Fibroblast of the aortic adventitia (primary cell): ENCODE measurements at regions not wholly inside any gene's neighbourhood (a gene's known extent, or its start where the extent isn't known, plus 50 kb on each side); places are given as distances from the start of the nearest gene placed in this dataset.
A peak's percentile ranks its signal among the peaks of the same experiment; 100 is the strongest.

ENCODE experiments used
- DNase-seq: peaks from one replicate; pipeline ENCODE4 v3.0.0-alpha.2; 2010; ENCODE audit warnings: low read depth
- H3K4me3 ChIP-seq: 2 replicates; pipeline ENCODE4 v1.5.1; 2011; ENCODE audit warnings: low read depth, mild to moderate bottlenecking, control low read depth, low read length, moderate library complexity
- CTCF ChIP-seq: IDR thresholded peaks from 2 replicates; pipeline ENCODE4 v1.5.1; 2011; ENCODE audit warnings: mild to moderate bottlenecking, low read length, control low read depth, inconsistent platforms; ENCODE audit not compliant: insufficient read depth

DNA sequence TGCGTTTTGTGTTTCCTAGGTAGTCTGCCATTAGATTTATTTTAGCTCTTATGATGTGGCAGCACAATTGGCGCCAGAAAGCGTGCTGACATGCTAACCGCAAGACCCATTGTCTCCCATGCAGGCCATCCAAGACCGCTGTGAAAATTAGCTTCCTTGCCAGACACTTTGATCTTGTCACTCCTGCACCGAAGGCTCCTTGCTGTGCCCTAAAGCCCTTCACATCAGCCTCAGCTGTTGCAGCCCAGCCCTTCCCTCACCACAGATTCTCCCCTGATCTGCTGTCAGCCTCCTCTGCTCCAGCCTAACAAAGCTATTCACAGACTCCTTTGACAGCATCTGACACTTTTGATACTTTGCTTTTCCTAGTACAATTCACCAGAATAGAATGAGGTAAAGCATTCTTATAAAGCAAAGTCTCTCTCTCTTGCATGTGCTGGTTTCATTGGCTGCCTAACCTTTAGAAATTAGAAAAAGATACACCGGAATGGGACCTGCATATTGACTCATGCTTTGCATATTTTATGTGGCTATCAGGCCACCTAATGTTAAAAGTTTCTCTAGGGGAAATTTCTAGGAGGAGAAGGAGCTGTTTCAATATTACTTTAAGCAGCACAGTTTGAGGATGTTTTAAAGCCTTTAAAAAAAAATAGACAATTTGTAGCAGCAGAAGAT, 280.3 kb upstream of the FMN2 start:
- TF ChIP-seq CTCF, result no peak
- no peak for DNase-seq
- H3K4me3 ChIP-seq, result no peak overlapping the region

DNA sequence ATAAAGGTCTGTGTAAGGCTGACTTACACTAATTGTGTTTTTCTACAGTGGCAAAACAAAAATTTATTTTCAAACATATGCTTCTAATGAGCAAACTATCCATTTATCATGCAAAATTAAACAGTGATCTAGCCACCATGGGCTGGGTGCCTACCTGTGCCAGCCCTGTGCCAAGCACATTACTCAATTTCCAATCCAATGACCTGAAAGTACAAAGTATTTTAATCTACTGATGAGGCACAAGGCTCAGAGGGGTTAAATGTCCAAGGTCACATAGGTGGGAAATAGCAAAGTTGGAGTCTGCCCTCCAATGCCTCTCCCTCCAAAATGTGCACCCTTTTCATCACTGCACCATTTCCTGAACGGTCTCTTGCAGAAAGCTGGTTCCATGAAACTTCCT, 279.1 kb upstream of the FMN2 start:
- H3K4me3 ChIP-seq, result no peak overlapping the region
- TF ChIP-seq CTCF, result no peak
- no peak for DNase-seq

GRCh38 chr1:239814306-239814881, 277.3 kb upstream of the FMN2 start:
- no peak for TF ChIP-seq CTCF
- peak; percentile 12 for DNase-seq
- no peak overlapping the region for H3K4me3 ChIP-seq

GRCh38 chr1:239815074-239815473, 276.6 kb upstream of the FMN2 start:
- TF ChIP-seq CTCF, result no peak
- H3K4me3 ChIP-seq, result no peak overlapping the region
- DNase-seq, result no peak

GRCh38 chr1:239816081-239816782, 275.5 kb upstream of the FMN2 start:
- TF ChIP-seq CTCF, result no peak
- peak; percentile 25 for DNase-seq
- no peak overlapping the region for H3K4me3 ChIP-seq

- TF ChIP-seq CTCF, result no peak
- no peak for DNase-seq
- H3K4me3 ChIP-seq, result no peak overlapping the region
These were observed 274.4 kb upstream of the FMN2 start for GRCh38 chr1:239817276-239817675.
